SHP77 treated with DMSO at 0.1 percent for 48 hours (cell line): ENCODE measurements at regions not wholly inside any gene's neighbourhood (a gene's known extent, or its start where the extent isn't known, plus 50 kb on each side); places are given as distances from the start of the nearest gene placed in this dataset.

Experiments
- DNase-seq: peaks from one replicate; lab custom pipeline; 2025; lab: John Stamatoyannopoulos, UW

DNA sequence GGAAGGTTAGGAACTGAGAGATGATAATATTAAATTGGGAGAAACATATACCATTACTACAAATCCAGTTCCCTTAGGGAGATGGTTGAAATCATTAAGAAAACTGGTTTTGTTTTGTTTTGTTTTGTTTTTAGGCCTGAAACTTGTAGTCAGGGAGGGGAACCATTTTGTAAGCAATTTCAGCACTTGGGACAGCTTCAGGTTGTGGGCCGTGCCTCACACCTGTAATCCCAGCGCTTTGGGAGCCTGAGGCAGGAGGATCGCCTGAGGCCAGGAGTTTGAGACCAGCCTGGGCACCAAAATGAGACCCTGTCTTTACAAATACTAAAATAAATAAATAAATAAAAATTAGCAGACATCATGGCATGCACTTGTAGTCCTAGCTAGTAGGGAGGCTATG is 694.3 kb upstream of the NR5A2 start:
- DNase-seq = no peak

GRCh38 chr1:199335496-199335895 is 692.0 kb upstream of the NR5A2 start:
- no peak for DNase-seq

DNA sequence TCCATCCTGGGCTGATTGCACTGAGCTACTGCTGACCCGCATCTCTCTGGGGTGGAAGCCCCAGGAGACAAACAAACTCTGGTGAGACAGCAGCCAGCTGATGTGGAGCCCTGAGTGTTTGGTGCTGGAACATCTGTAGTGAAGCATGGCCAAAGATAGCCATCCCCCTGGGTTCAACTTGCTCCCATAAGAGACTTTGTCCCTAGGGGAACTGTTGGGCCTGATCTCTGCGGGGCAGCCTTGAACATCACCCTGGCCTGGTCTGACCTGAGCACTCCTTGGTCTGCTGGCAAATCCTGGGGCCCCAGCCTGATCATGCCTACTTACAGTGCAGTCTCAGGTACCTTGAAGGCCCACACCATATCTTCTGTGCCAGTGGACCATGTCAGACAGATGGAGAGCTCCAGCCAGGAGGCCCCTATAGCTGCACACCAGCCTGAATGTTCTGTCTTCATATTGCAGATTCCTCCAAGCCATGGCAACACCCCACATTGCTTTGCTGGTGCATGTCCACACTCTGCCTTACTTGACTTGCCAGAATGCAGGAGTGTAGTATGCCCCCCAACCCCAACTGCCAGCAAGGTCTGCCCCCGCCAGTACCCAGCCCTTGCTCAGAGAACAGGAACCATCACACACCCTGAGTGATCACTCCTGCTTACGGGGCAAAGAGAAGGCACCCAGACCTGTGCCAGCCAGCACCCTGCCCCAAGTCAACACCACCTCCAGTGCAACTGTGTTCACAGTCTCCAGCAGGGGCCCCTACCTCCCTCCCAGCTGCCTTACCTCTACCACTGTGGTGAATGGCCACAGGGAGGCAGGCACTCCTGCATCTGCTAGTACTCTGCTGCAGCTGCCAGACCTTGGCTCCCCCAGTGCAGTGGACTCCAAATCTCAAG is 690.5 kb upstream of the NR5A2 start:
- DNase-seq = no peak

- DNase-seq = no peak
These were observed 688.8 kb upstream of the NR5A2 start for GRCh38 chr1:199338760-199339159.

- DNase-seq = no peak
These were observed 675.2 kb upstream of the NR5A2 start for GRCh38 chr1:199352351-199352750.

- no peak for DNase-seq
These were observed 673.6 kb upstream of the NR5A2 start for GRCh38 chr1:199353906-199354305.

GRCh38 chr1:199356561-199356960 is 670.9 kb upstream of the NR5A2 start:
- DNase-seq = no peak

DNA sequence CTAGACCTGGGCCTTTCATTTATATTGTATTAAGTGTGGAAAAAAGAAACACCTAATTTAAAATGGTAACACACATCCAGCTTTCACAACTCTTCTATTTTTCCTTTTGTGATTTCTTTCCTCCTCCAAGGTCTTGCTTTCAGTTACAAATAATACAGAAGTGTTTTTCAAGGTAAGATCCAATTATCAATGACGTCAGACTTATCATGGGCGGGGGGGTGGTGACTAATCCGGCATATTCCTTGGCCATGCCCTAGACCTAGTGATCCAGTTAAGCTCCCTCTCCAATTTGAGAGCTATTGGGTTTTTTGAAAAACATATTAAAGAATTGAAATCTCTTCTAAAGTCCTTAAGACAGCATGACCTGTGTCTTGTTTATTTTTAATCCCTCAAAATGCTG is 669.9 kb upstream of the NR5A2 start:
- DNase-seq = no peak

DNA sequence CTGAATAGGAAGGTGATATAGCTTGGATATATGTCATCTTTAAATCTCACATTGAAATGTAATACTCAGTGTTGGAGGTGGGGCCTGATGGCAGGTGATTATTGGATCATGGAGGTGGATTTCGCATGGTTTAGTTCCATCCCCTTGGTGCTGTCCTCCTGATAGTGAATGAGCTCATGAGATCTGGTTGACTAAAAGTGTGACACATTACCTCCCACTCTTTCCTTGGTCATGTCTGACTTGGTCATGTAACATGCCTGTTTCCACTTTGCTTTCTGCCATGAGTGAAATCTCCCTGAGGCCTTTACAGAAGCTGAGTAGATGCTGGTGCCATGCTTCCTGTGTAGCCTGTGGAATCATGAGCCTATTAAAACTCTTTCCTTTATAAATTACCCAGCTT is 664.5 kb upstream of the NR5A2 start:
- DNase-seq = no peak

- DNase-seq = no peak
These were observed 654.4 kb upstream of the NR5A2 start for GRCh38 chr1:199373139-199373538.

- no peak for DNase-seq
These were observed 650.3 kb upstream of the NR5A2 start for GRCh38 chr1:199377211-199377610.

- no peak for DNase-seq
These were observed 643.7 kb upstream of the NR5A2 start for GRCh38 chr1:199383793-199384192.

GRCh38 chr1:199394856-199395255 is 632.7 kb upstream of the NR5A2 start:
- no peak for DNase-seq

- no peak for DNase-seq
These were observed 631.1 kb upstream of the NR5A2 start for GRCh38 chr1:199396456-199396855.

DNA sequence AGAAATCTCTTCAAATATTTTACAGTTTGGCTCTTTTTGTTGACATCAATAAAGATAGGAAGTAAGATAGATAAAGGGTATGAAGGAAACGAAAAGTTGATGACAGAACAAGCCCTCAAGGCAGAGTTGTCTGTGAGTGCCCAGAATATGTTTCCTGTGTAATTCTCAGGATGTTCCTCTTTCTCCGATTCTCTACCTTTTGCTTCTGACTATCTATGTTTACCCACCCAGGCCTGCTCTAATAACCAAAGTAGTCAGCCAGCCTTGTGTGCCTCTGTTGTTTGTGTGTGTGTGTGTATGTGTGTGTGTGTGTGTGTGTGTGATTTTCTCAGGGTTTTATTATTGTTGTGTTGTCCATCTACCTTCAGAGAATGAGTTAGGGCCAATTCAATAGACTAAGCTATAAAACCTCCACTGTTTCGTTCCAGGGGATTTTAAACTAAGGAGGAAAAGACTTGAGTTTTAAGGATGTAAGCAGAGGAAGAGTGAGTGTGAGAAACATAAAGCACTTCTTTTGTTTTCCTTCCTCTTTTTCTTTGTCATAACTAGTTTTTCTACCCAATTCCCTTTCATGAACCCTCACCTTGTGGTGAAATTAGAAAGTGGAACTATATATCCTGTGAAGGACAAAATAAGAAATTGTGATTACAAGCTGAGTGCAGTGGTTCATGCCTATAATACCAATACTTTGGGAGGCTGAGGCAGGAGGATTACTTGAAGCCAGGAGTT is 627.4 kb upstream of the NR5A2 start:
- DNase-seq = no peak

DNA sequence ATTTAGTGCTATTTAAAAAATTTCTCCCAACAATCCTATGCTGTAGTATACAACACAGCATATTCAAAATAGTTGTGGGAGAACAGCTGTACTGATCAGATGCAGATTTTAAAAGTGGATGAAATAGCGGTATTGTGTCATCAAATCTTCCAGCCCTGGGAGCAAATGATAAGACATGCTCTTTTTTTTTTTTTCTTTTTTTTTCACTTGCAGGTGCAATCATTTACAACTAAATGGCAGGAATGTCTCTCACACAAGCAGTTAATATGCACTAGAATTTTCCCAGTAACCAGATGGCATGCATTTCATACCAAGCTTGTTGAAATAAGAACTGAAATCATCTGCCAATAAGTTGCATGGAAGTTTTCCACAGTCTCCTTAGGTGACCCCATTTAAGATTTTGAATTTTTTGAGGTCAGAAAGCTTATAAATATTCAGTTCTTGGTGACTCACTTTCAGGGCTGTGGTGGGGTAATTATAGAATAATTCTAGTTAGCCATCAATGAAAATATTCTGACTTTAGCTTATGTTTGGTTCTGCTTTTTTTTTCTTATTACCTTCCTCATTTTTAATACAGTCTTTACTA is 623.9 kb upstream of the NR5A2 start:
- no peak for DNase-seq

GRCh38 chr1:199404191-199404590 is 623.3 kb upstream of the NR5A2 start:
- DNase-seq = no peak

DNA sequence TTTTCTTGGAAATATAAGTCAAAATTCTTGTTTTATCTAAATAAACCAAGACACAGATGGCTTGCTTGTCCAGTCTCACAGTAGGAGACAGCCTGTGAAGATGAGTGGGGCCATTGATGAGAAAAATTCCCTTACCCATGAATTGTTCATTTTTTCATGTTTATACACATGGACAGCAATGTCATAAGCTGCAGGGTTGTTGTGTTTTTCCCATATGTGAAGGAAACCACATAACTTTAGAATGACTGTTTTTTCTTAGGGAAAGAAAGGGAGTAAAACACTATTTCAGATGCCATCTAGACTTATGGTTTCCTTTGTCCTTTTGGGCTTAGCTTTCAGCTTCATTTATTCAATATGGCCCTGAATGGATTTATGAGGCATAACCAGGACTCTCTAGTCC is 622.5 kb upstream of the NR5A2 start:
- no peak for DNase-seq

DNA sequence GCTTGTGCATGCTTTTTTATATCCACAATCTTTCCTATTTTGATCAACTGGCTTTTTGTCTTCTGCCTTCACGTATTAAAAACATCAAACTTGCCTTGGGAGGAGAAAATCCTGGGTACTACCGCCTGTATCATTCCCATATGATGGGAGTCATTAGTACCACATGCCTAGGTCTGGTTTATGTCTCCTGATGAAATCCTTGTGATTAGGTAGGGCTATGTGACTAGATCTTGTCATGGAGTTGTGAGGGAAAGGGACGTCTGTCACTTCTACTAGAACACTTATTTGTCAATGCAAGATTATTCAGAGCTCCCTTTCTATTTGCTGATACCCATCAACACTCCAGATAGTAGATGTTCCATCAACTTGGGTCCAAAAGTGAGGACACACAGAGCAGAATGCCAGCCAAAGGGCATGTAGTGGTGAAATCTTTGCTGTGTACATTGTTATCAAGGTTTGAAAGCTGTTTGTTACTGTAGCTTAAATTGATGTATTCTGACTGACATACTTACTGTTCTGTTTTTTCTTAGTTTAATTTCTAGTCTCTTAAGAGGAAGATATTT is 621.8 kb upstream of the NR5A2 start:
- DNase-seq = no peak

DNA sequence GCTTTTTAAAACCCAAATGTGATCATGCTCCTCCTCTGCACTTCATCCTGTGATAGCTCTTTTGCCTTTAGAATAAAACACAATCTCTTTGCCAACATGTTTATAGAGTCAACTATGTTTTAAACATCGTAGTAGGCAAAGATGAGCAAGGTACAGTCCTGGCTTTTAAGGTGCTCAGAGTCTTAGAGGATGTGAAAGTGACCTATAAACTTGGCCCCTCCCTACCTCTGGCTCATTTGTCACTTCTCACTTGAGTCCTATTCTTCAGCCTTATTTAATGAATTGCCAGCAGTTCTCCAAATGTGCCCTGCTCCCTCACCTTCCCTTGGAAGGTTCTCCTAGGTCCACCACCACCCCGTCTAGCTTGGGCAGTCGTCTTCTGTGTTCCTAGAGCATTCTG is 617.0 kb upstream of the NR5A2 start:
- no peak for DNase-seq

DNA sequence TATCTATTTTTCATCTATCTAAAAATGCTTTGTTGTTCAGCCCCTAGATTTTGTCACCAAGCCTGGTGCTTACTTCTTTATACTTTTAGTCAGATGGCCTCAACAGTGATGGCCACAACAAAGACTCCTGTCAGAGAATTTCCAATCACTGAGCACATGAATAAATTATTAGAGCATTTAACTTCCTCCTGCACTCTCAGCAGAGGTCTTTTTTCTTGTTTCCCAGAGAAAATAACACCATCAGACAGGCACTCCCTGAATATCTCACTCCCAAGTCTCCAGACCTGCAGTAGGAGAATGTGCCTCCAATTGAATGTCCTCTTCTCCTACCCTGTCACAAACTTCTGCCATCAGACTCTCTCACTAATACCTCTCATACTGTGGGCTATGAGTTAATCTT is 616.0 kb upstream of the NR5A2 start:
- DNase-seq = no peak

DNA sequence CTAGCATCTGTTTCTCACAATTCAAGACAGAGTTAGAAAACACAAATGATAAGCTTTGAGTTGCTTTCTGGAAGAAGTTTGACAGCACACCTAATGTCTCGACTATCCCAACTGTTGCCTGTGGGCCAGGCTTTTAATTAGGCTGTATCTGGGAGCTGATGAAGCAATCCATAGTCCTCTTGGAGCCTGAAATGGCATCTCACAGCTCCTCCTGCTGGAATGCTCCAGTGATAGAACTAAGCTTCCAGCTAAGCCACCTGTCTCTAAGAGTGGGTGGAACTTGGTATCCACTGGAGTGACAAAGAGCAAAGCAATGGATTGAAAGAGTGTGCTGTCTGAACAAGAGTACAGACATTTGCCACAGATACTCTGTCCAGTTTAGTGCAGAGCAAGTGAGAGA is 605.3 kb upstream of the NR5A2 start:
- DNase-seq = no peak

GRCh38 chr1:199447906-199448305 is 579.6 kb upstream of the NR5A2 start:
- no peak for DNase-seq
